ENCODE measurements at regions not wholly inside any gene's neighbourhood (a gene's known extent, or its start where the extent isn't known, plus 50 kb on each side); places are given as distances from the start of the nearest gene placed in this dataset.
"Not testable (repeated sequence)": the region's sequence is repeated elsewhere in the genome, so short reads cannot be mapped to it uniquely, and the experiment has no call there.

GRCh38 chr11:38710262-38710661, 2112.2 kb upstream of the RAG2 start:
- no peak for DNase-seq

- no peak for DNase-seq
Measured at GRCh38 chr11:38700111-38700510, 2102.1 kb upstream of the RAG2 start.

GRCh38 chr11:38693306-38693705, 2095.3 kb upstream of the RAG2 start:
- DNase-seq, result no peak

GRCh38 chr11:38690211-38690610, 2092.2 kb upstream of the RAG2 start:
- DNase-seq, result not testable (repeated sequence)

GRCh38 chr11:38687008-38687407, 2089.0 kb upstream of the RAG2 start:
- DNase-seq, result no peak

- no peak for DNase-seq
Measured at GRCh38 chr11:38683484-38683883, 2085.4 kb upstream of the RAG2 start.

- DNase-seq, result no peak
Measured at GRCh38 chr11:38680746-38681145, 2082.7 kb upstream of the RAG2 start.

- DNase-seq, result no peak
Measured at GRCh38 chr11:38680166-38680565, 2082.1 kb upstream of the RAG2 start.

GRCh38 chr11:38672445-38672844, 2074.4 kb upstream of the RAG2 start:
- DNase-seq, result no peak

GRCh38 chr11:38667359-38667758, 2069.3 kb upstream of the RAG2 start:
- DNase-seq, result no peak

GRCh38 chr11:38648604-38649003, 2050.6 kb upstream of the RAG2 start:
- DNase-seq, result no peak

GRCh38 chr11:38646382-38646781, 2048.3 kb upstream of the RAG2 start:
- DNase-seq, result no peak

- no peak for DNase-seq
Measured at GRCh38 chr11:38640854-38641253, 2042.8 kb upstream of the RAG2 start.

GRCh38 chr11:38612701-38613100, 2014.7 kb upstream of the RAG2 start:
- no peak for DNase-seq

- not testable (repeated sequence) for DNase-seq
Measured at GRCh38 chr11:38601371-38601770, 2003.3 kb upstream of the RAG2 start.

GRCh38 chr11:38598418-38598817, 2000.4 kb upstream of the RAG2 start:
- DNase-seq, result no peak

- not testable (repeated sequence) for DNase-seq
Measured at GRCh38 chr11:38595359-38596016, 1997.5 kb upstream of the RAG2 start.

GRCh38 chr11:38594895-38595294, 1996.9 kb upstream of the RAG2 start:
- no peak for DNase-seq

GRCh38 chr11:38593649-38594048, 1995.6 kb upstream of the RAG2 start:
- no peak for DNase-seq

- DNase-seq, result no peak
Measured at GRCh38 chr11:38582756-38583155, 1984.7 kb upstream of the RAG2 start.

GRCh38 chr11:38582151-38582550, 1984.1 kb upstream of the RAG2 start:
- DNase-seq, result no peak

- DNase-seq, result no peak
Measured at GRCh38 chr11:38577769-38578168, 1979.7 kb upstream of the RAG2 start.

GRCh38 chr11:38562562-38562961, 1964.5 kb upstream of the RAG2 start:
- DNase-seq, result no peak

- DNase-seq, result no peak
Measured at GRCh38 chr11:38553148-38553547, 1955.1 kb upstream of the RAG2 start.

GRCh38 chr11:38547462-38547861, 1949.4 kb upstream of the RAG2 start:
- no peak for DNase-seq

Measured in effector CD8-positive, alpha-beta T cell (primary cell).